AG04449 (cell line): ENCODE measurements at regions not wholly inside any gene's neighbourhood (a gene's known extent, or its start where the extent isn't known, plus 50 kb on each side); places are given as distances from the start of the nearest gene placed in this dataset.

ENCODE experiments used
- CTCF ChIA-PET: fragments of 350-600 bp; formaldehyde crosslinking; extraction: SDS; loops from one replicate; lab custom pipeline; 2021; ENCODE audit warnings: antibody characterized with exemption; lab: Yijun Ruan, JAX
- POLR2A ChIA-PET: fragments of 400-600, 350-600 bp; formaldehyde crosslinking; extraction: SDS; loops from one replicate; lab custom pipeline; 2020; ENCODE audit warnings: antibody characterized with exemption, inconsistent platforms; lab: Yijun Ruan, JAX
- DNase-seq: peaks from one replicate; pipeline ENCODE4 v3.0.0-alpha.2; 2010; ENCODE audit warnings: low read depth, low spot score
- H3K4me3 ChIP-seq: 2 replicates; pipeline ENCODE4 v1.5.1; 2011; ENCODE audit warnings: low read depth, mild to moderate bottlenecking, control low read depth, low read length
- CTCF ChIP-seq: IDR thresholded peaks from one replicate; pipeline ENCODE4 v1.5.1; 2011; ENCODE audit warnings: mild to moderate bottlenecking, moderate library complexity, low read length, control low read depth, inconsistent platforms; ENCODE audit not compliant: insufficient read depth; ENCODE audit errors: missing control alignments

GRCh38 chr13:67857581-67858310 lies 627.6 kb upstream of the PCDH9 start:
- CTCF ChIA-PET: no interaction called here
- no peak for TF ChIP-seq CTCF
- H3K4me3 ChIP-seq: no peak overlapping the region
- POLR2A ChIA-PET: no interaction called here
- no peak for DNase-seq

- H3K4me3 ChIP-seq: no peak overlapping the region
- DNase-seq: no peak
- POLR2A ChIA-PET: no interaction called here
- no peak for TF ChIP-seq CTCF
- CTCF ChIA-PET: no interaction called here
These were observed 626.8 kb upstream of the PCDH9 start for GRCh38 chr13:67856955-67857354.

- ChIA-PET CTCF (no interaction called here), POLR2A (no interaction called here)
- no peak for TF ChIP-seq CTCF
- no peak for DNase-seq
- H3K4me3 ChIP-seq: no peak overlapping the region
These were observed 625.7 kb upstream of the PCDH9 start for GRCh38 chr13:67855741-67856238.

- ChIA-PET CTCF (no interaction called here), POLR2A (no interaction called here)
- no peak for DNase-seq
- no peak for TF ChIP-seq CTCF
- H3K4me3 ChIP-seq: no peak overlapping the region
These were observed 624.9 kb upstream of the PCDH9 start for GRCh38 chr13:67854990-67855389.

- DNase-seq: no peak
- CTCF ChIA-PET: no interaction called here
- H3K4me3 ChIP-seq: no peak overlapping the region
- POLR2A ChIA-PET: no interaction called here
- TF ChIP-seq CTCF: no peak
These were observed 614.4 kb upstream of the PCDH9 start for GRCh38 chr13:67844574-67844973.

- no peak for DNase-seq
- H3K4me3 ChIP-seq: no peak overlapping the region
- ChIA-PET CTCF (no interaction called here), POLR2A (no interaction called here)
- TF ChIP-seq CTCF: no peak
These were observed 610.9 kb upstream of the PCDH9 start for GRCh38 chr13:67841071-67841470.
